Progenitor cell of endocrine pancreas (in vitro differentiated cells): ENCODE measurements at regions not wholly inside any gene's neighbourhood (a gene's known extent, or its start where the extent isn't known, plus 50 kb on each side); places are given as distances from the start of the nearest gene placed in this dataset.
"Not testable (repeated sequence)": the region's sequence is repeated elsewhere in the genome, so short reads cannot be mapped to it uniquely, and the experiment has no call there.

Source experiments
- DNase-seq: peaks from one replicate; pipeline ENCODE4 v3.0.0; 2021; ENCODE audit warnings: low spot score; ENCODE audit not compliant: unreplicated experiment
- H3K27ac Mint-ChIP-seq: 2 replicates; pipeline ENCODE4 v1.8.0; 2021; ENCODE audit warnings: mild to moderate bottlenecking, moderate library complexity, mixed read lengths
- H3K27me3 Mint-ChIP-seq: 2 replicates; pipeline ENCODE4 v1.8.0; 2021; ENCODE audit warnings: mixed read lengths
- H3K36me3 Mint-ChIP-seq: 2 replicates; pipeline ENCODE4 v1.8.0; 2022; ENCODE audit warnings: mixed read lengths; ENCODE audit not compliant: insufficient read depth
- H3K4me1 Mint-ChIP-seq: 2 replicates; pipeline ENCODE4 v1.8.0; 2021; ENCODE audit warnings: low read depth, mixed read lengths
- H3K4me3 Mint-ChIP-seq: 2 replicates; pipeline ENCODE4 v1.8.0; 2021; ENCODE audit warnings: low read depth, mild to moderate bottlenecking, moderate library complexity, mixed read lengths
- H3K9me3 Mint-ChIP-seq: 2 replicates; pipeline ENCODE4 v1.8.0; 2021; ENCODE audit warnings: low read depth, mixed read lengths
- TF ChIP-seq, protein P1 (sequence below): fragments of 200-600 bp; sonication (generic); IDR thresholded peaks from one replicate; pipeline ENCODE4 v1.5.0; 2021; ENCODE audit warnings: antibody characterized with exemption, mild to moderate bottlenecking; ENCODE audit not compliant: unreplicated experiment

DNA sequence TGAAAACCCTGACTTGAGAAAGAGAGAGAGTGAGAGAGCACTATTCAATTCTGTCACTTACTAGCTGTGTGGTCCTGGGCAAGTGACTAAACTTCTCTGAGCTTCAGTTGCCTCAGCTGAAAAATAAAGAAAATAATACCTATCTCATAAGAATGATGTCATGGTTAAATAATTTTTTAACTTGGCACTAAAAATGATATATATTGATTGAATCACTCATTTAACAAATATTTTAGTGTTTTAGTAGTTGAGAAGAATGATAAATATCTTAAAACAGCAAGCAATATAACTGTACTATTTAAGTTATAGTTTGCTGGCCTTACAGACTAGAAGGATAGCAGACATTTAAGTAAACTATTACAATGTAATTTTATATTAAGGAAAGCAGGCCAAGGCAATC is 764.2 kb downstream of the DIAPH3 start:
- Mint-ChIP-seq H3K4me3 (no peak overlapping the region), H3K9me3 (peaks cover 13% of the 10 kb centered on the region), H3K27me3 (no peaks in the 10 kb centered on the region), H3K27ac (no peak overlapping the region), H3K4me1 (peaks cover 4% of the 10 kb centered on the region), H3K36me3 (peaks cover 2% of the 10 kb centered on the region)
- no peak for DNase-seq
- TF ChIP-seq, protein P1, sequence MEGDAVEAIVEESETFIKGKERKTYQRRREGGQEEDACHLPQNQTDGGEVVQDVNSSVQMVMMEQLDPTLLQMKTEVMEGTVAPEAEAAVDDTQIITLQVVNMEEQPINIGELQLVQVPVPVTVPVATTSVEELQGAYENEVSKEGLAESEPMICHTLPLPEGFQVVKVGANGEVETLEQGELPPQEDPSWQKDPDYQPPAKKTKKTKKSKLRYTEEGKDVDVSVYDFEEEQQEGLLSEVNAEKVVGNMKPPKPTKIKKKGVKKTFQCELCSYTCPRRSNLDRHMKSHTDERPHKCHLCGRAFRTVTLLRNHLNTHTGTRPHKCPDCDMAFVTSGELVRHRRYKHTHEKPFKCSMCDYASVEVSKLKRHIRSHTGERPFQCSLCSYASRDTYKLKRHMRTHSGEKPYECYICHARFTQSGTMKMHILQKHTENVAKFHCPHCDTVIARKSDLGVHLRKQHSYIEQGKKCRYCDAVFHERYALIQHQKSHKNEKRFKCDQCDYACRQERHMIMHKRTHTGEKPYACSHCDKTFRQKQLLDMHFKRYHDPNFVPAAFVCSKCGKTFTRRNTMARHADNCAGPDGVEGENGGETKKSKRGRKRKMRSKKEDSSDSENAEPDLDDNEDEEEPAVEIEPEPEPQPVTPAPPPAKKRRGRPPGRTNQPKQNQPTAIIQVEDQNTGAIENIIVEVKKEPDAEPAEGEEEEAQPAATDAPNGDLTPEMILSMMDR: no peak

DNA sequence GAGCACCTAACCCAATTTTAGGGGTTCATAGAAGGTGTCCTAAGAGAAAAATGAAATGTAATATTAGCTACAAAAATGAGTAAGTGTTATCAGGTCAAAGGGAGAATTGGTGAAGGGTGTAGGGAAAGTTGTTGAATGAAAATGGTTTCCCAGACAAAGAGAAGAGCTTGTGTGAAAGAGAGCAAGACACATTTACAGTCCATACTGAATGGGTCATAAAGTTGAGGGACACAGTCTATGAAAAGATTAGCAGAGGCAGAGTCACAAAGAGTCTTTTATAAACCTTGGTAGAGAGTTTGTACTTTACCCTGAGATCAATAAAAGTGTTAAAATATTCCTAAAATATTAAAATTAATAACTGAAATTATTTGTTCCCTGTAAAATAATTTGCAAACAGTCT is 759.4 kb downstream of the DIAPH3 start:
- Mint-ChIP-seq H3K9me3 (peaks cover 38% of the 10 kb centered on the region), H3K4me3 (no peak overlapping the region), H3K27me3 (no peaks in the 10 kb centered on the region), H3K27ac (no peak overlapping the region), H3K36me3 (peaks cover 9% of the 10 kb centered on the region), H3K4me1 (peaks cover 9% of the 10 kb centered on the region)
- DNase-seq: no peak
- TF ChIP-seq, protein P1: no peak

DNA sequence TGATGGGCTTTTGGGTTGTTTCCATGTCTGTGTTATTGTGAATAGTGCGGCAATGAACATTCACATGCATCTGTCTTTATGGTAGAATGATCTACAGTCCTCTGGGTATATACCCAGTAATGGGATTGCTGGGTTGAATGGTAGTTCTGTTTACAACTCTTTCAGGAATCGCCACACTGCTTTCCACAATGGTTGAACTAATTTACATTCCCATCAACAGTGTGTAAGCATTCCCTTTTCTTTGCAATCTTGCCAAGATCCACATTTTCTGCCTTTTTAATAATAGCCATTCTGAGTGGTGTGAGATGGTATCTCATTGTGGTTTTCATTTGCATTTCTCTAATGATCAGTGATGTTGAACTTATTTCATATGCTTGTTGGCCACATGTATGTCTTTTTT is 756.5 kb downstream of the DIAPH3 start:
- DNase-seq, H3K36me3 Mint-ChIP-seq, H3K27me3 Mint-ChIP-seq, H3K4me1 Mint-ChIP-seq, H3K4me3 Mint-ChIP-seq, H3K27ac Mint-ChIP-seq: not testable (repeated sequence)
- H3K9me3 Mint-ChIP-seq: peaks cover 35% of the 10 kb centered on the region

DNA sequence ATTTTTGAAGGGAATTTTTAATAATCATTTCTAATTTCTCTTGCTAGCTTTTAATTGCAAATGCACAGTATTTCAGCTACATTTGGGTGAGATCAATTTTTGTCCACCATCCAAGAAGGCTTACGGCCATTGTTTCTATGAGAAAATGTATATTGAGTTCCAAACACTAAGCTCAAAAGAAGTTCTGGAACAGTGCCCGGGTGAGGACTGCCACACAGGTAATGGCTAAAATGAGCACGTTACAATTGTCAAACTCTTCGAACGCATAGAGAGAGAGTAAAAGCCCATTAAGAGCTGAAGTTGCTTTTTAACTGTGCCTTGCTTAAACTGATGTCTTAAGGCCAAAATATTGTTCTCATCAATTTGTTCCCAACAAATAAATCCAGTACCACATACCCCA is 755.0 kb downstream of the DIAPH3 start:
- peaks cover 25% of the 10 kb centered on the region for H3K9me3 Mint-ChIP-seq
- no peak for DNase-seq
- H3K36me3 Mint-ChIP-seq: peaks cover 8% of the 10 kb centered on the region
- TF ChIP-seq, protein P1: no peak
- H3K4me3 Mint-ChIP-seq: no peak overlapping the region
- no peak overlapping the region for H3K27ac Mint-ChIP-seq
- no peaks in the 10 kb centered on the region for H3K27me3 Mint-ChIP-seq
- peaks cover 10% of the 10 kb centered on the region for H3K4me1 Mint-ChIP-seq

DNA sequence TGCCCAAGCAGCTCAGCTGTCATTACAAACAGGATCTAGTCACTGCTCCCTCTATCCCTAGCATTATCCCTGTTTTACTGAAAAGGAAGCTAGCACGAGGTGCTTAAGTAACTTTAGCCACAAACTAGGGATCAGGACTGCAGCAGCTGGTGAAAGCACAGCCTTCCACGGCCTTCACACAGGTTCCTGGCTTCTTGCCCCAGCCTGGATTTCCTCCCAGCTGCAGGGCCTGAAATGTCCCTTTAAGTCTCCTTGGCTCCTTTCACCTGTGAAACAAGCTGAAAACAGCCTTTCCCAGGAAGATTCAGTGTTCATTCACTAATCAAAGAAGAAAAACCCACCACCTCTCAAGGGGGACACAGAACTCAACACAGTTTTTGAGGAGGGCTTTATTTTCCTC is 754.5 kb downstream of the DIAPH3 start:
- Mint-ChIP-seq H3K36me3 (peaks cover 8% of the 10 kb centered on the region), H3K4me1 (peaks cover 10% of the 10 kb centered on the region), H3K9me3 (peaks cover 25% of the 10 kb centered on the region), H3K27ac (no peak overlapping the region), H3K4me3 (no peak overlapping the region), H3K27me3 (no peaks in the 10 kb centered on the region)
- DNase-seq: no peak
- TF ChIP-seq, protein P1: no peak

DNA sequence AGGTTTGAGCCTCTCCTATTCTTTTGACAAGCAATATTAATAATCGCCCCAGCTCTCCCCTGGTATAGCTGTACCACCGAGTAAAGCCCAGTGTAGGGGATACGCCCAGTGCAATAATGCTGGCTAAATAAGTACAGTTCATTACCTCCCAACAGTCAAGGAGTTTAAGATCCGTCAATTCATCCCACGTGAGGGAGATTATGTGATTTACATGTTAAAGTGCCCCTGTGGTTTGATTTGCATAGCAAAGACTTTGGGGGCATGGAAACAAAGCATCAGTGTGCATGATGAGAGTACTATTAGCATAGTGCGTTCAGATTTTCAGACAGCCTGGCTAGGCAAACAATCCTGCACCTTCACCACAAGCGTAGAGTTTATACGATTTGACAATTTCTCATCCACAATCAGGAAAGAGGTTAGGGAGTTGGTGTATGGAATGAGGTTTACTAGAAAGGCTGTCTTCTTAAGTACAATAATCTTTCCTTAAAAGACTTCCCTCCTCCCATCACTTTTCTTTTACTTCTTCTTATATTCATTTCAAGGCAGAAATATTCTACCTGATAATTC is 754.0 kb downstream of the DIAPH3 start:
- no peak overlapping the region for H3K4me3 Mint-ChIP-seq
- no peaks in the 10 kb centered on the region for H3K27me3 Mint-ChIP-seq
- DNase-seq: no peak
- no peak overlapping the region for H3K27ac Mint-ChIP-seq
- H3K9me3 Mint-ChIP-seq: peaks cover 25% of the 10 kb centered on the region
- H3K4me1 Mint-ChIP-seq: peaks cover 8% of the 10 kb centered on the region
- TF ChIP-seq, protein P1: no peak
- H3K36me3 Mint-ChIP-seq: peaks cover 8% of the 10 kb centered on the region
